ENCODE measurements at regions not wholly inside any gene's neighbourhood (a gene's known extent, or its start where the extent isn't known, plus 50 kb on each side); places are given as distances from the start of the nearest gene placed in this dataset.

GRCh38 chr13:68948586-68948985, 1159.0 kb upstream of the ATXN8OS start:
- ATAC-seq (no peak), DNase-seq (ENCODE audit: low read depth in 1 of 2, low spot score in 1 of 2) (no peak), FAIRE-seq (no peak)
- CTCF ChIA-PET, result no interaction called here
- no peak overlapping the region for H3K4me3 ChIP-seq
- H3K27ac ChIP-seq, result no peak overlapping the region
- H3K4me2 ChIP-seq, result no peak overlapping the region
- POLR2A ChIA-PET, result no interaction called here
- no peaks in the 10 kb centered on the region for H3K4me1 ChIP-seq
- TF ChIP-seq, protein P1, sequence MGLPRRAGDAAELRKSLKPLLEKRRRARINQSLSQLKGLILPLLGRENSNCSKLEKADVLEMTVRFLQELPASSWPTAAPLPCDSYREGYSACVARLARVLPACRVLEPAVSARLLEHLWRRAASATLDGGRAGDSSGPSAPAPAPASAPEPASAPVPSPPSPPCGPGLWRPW (IDR thresholded peaks at IDR 0.05), result no peak
- no peak for TF ChIP-seq ZFP36 (IDR thresholded peaks at IDR 0.05; ENCODE audit: borderline replicate concordance, partially characterized antibody)
- TF ChIP-seq USF2 (IDR thresholded peaks at IDR 0.05), result no peak
- TF ChIP-seq TFCP2L1 (CRISPR knock-in tag; IDR thresholded peaks at IDR 0.05), result no peak
- no peak for TF ChIP-seq ZC3H11A (IDR thresholded peaks at IDR 0.05)
- TF ChIP-seq CBX8 (IDR thresholded peaks at IDR 0.05), result no peak
- no peak for TF ChIP-seq E2F6 (IDR thresholded peaks at IDR 0.05; ENCODE audit: borderline replicate concordance, low read depth)
- no peak for TF ChIP-seq TP53 (CRISPR knock-in tag; IDR thresholded peaks at IDR 0.05)
- no peaks in the 10 kb centered on the region for H3K9me3 ChIP-seq

DNA sequence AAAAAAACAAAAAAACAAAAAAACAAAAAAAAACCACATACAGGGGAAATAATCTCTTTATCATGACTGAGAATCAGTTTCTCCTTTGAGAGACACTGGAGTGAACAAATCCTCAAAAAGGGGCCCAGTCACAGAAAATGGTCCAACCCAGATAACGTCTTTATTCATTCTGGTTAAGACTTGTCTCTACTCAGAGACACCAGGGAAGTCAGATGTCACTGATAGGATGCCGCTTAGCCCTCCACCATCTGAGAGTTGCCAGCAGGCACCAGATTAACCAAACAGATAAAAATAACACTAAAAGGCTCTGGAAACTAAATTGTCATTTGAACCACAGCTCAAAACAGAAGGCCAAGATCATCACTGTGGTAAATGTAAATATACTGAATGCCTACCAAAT, 1163.4 kb upstream of the ATXN8OS start:
- DNase-seq (ENCODE audit: low read depth in 1 of 2, low spot score in 1 of 2) (no peak), FAIRE-seq (no peak), ATAC-seq (no peak)
- H3K4me3 ChIP-seq, result no peak overlapping the region
- no peaks in the 10 kb centered on the region for H3K4me1 ChIP-seq
- WGBS (ENCODE audit: missing lambda C conversion rate), result 70% methylated on average over 2 of the region's 2 CpGs
- CTCF ChIA-PET, result no interaction called here
- TF ChIP-seq KDM1A (IDR thresholded peaks at IDR 0.05; ENCODE audit: low read depth) (no peak), PBX3 (IDR thresholded peaks at IDR 0.05) (no peak), SMC3 (IDR thresholded peaks at IDR 0.05) (no peak), JUN (IDR thresholded peaks at IDR 0.05) (no peak), RARB (CRISPR knock-in tag; IDR thresholded peaks at IDR 0.05) (no peak)
- TF ChIP-seq, protein P1 (IDR thresholded peaks at IDR 0.05), result no peak
- H3K9me3 ChIP-seq, result no peaks in the 10 kb centered on the region
- no peak overlapping the region for H3K4me2 ChIP-seq
- H3K27ac ChIP-seq, result no peak overlapping the region
- POLR2A ChIA-PET, result no interaction called here

- FAIRE-seq (no peak), DNase-seq (ENCODE audit: low read depth in 1 of 2, low spot score in 1 of 2) (no peak), ATAC-seq (no peak)
- Histone ChIP-seq H3K27ac (no peak overlapping the region), H3K4me2 (no peak overlapping the region), H3K4me3 (no peak overlapping the region), H3K4me1 (no peaks in the 10 kb centered on the region), H3K9me3 (no peaks in the 10 kb centered on the region)
- TF ChIP-seq NPAS2 (CRISPR knock-in tag; IDR thresholded peaks at IDR 0.05; ENCODE audit: borderline replicate concordance) (no peak), HOXA7 (CRISPR knock-in tag; IDR thresholded peaks at IDR 0.05) (no peak), GATA3 (IDR thresholded peaks at IDR 0.05; ENCODE audit: borderline replicate concordance) (no peak), RNF2 (IDR thresholded peaks at IDR 0.05; ENCODE audit: borderline replicate concordance, low read depth) (no peak), JUNB (IDR thresholded peaks at IDR 0.05) (no peak), TFCP2L1 (CRISPR knock-in tag; IDR thresholded peaks at IDR 0.05) (no peak), FOXS1 (CRISPR knock-in tag; IDR thresholded peaks at IDR 0.05) (no peak), SMC3 (IDR thresholded peaks at IDR 0.05) (no peak), ESRRA (IDR thresholded peaks at IDR 0.05; ENCODE audit: borderline replicate concordance, low read length) (no peak), HOXB5 (CRISPR knock-in tag; IDR thresholded peaks at IDR 0.05) (no peak), RCOR1 (IDR thresholded peaks at IDR 0.05; ENCODE audit: low read depth, low read length) (no peak), POLR2A (IDR thresholded peaks at IDR 0.05; ENCODE audit: low read length) (no peak), EHMT2 (IDR thresholded peaks at IDR 0.05; ENCODE audit: low read depth) (no peak), MAZ (IDR thresholded peaks at IDR 0.05; ENCODE audit: borderline replicate concordance, low read depth, low read length) (no peak)
- TF ChIP-seq, protein P2, sequence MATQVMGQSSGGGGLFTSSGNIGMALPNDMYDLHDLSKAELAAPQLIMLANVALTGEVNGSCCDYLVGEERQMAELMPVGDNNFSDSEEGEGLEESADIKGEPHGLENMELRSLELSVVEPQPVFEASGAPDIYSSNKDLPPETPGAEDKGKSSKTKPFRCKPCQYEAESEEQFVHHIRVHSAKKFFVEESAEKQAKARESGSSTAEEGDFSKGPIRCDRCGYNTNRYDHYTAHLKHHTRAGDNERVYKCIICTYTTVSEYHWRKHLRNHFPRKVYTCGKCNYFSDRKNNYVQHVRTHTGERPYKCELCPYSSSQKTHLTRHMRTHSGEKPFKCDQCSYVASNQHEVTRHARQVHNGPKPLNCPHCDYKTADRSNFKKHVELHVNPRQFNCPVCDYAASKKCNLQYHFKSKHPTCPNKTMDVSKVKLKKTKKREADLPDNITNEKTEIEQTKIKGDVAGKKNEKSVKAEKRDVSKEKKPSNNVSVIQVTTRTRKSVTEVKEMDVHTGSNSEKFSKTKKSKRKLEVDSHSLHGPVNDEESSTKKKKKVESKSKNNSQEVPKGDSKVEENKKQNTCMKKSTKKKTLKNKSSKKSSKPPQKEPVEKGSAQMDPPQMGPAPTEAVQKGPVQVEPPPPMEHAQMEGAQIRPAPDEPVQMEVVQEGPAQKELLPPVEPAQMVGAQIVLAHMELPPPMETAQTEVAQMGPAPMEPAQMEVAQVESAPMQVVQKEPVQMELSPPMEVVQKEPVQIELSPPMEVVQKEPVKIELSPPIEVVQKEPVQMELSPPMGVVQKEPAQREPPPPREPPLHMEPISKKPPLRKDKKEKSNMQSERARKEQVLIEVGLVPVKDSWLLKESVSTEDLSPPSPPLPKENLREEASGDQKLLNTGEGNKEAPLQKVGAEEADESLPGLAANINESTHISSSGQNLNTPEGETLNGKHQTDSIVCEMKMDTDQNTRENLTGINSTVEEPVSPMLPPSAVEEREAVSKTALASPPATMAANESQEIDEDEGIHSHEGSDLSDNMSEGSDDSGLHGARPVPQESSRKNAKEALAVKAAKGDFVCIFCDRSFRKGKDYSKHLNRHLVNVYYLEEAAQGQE (IDR thresholded peaks at IDR 0.05), result no peak
- CTCF ChIA-PET, result interaction anchor here (0.6 kb wide), 1 partner anchor 604 kb away, joined by 3 read pairs; no protein-coding TSS in a partner anchor
- POLR2A ChIA-PET, result no interaction called here
- WGBS (ENCODE audit: missing lambda C conversion rate), result 0% methylated on average over 1 of the region's 1 CpG
These were observed 1167.6 kb upstream of the ATXN8OS start for GRCh38 chr13:68940049-68940448.
